Glomerular visceral epithelial cell (primary cell): ENCODE measurements at regions not wholly inside any gene's neighbourhood (a gene's known extent, or its start where the extent isn't known, plus 50 kb on each side); places are given as distances from the start of the nearest gene placed in this dataset.
"Not testable (repeated sequence)": the region's sequence is repeated elsewhere in the genome, so short reads cannot be mapped to it uniquely, and the experiment has no call there.

Source experiments
- DNase-seq: peaks from one replicate; pipeline ENCODE4 v3.0.0-alpha.2; 2016; ENCODE audit errors: extremely low spot score

- DNase-seq = no peak
Measured at GRCh38 chr4:112001041-112001440, 144.2 kb upstream of the FAM241A start.

GRCh38 chr4:112002248-112002661 lies 143.0 kb upstream of the FAM241A start:
- DNase-seq = no peak

DNA sequence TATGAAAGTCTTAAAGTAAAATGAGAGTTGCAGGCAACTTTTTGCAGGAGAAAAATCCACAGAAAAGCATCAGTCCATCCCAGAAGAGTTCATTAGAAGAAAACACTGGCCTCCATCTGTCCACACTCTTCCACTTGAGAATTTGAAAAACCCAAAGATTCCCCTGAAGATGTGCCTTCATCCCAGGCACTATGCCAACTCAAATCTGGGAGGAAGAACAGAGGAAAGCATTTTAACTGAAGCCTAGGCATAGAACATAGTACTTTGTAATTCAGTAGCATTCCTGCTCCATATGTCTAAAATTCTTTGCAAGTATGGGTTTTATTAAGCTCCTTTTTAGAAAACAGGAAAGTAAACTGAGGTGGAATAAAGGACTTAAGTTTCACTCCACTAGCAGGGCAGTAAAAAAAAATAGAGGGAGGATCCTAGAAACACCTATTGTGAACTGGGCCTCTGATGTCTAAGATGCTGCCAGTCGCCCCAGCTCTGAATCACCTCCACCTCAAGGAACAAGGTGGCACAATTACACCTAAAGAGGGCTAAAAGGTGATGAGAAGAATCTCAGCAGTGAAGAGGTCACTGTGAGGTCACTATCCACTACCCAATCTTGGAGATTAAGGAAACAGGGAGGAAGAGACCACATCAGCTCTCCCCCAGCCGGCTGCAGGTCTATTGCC lies 141.9 kb upstream of the FAM241A start:
- no peak for DNase-seq

DNA sequence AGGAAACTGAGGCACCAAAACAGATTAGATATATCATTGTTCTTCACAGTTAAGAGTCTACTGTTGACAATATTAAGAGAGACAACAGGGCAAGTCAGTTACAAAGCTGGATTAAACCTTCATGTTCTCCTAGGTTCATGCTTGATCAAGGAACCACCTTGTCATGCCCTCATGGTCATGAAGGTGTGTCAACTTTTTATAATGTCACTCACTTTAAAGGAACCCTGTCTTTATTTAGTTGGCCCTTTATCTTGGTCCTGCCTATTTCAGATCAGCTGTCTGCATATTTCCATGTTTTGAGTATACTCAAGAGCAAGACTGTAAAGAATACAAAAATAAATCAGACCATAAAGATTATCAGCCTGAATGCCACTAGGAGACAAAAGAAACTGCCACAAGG lies 140.2 kb upstream of the FAM241A start:
- DNase-seq = no peak

GRCh38 chr4:112007391-112007790 lies 137.9 kb upstream of the FAM241A start:
- no peak for DNase-seq

GRCh38 chr4:112015960-112016359 lies 129.3 kb upstream of the FAM241A start:
- DNase-seq = no peak

DNA sequence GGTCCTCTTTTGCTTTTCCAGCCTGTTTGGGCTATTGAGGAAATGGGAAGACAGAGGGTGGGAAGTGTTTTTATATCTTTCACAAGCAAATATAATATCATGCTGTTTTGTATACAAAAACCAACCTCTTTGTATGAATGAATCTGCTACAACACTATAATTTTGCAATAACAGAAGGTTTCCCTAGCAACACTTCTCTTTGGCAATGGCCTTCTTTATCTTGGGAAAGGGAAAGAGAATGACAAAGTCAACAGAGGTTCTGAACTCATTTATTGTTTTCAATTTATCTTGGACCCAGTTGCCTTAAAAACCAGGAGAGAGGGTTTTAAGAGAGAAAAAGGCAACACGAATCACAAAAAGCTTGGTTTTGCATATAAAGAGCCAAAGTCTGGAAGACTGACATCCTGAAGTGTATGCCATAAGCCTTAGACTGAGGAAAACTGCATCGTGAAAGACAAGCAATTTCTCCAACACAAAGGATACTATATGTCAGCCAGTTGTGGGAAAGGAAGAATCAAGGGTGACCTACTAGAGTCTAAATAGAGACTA lies 121.8 kb upstream of the FAM241A start:
- DNase-seq = no peak

- no peak for DNase-seq
Measured at GRCh38 chr4:112026058-112026457, 119.2 kb upstream of the FAM241A start.

DNA sequence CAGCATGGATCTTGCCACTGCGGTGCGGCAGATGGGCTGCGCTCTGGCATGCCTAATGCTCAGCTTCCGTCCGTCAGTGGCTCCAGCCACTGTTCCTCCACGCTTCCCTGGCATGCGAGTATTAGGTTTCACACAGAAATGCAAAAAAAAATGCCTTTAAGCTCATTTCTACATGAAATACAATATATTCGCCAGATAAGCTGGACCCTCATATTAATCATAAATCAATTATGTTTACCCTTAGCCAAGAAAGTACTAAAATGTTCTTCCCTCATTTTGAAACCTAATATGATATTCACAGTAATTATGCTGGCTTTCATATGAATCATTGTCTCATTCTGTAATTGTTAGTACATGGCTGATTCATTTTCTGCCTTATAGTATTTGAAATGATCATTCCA lies 115.5 kb upstream of the FAM241A start:
- peak; percentile 1 for DNase-seq

DNA sequence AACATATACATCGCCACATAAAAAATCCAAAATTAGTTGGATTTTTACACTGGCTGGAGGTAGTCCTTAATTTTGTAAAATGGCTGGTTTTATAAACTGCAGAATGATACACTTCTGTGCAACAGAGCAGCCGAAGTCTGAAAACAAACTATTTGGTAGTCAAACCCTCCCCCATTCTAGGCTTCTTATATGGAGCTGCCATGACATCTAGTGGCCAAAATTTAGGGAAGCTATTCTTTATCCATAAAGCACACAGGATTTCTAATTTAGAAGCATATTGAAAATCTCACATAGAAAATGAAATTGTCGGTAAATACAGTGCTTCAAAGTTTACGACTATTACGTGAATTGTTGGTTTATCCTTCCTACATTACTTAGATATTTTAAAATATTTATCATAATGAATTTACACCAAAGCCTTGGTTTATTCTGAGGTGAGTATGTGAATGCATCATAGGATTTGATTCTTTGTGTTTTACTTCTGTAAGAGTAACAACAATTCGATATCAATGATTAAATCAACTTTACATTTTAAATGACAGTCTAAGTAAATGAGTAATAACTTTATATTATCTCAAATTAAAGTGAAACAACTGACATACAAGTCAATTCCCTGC lies 113.4 kb upstream of the FAM241A start:
- peak; percentile 61 for DNase-seq

DNA sequence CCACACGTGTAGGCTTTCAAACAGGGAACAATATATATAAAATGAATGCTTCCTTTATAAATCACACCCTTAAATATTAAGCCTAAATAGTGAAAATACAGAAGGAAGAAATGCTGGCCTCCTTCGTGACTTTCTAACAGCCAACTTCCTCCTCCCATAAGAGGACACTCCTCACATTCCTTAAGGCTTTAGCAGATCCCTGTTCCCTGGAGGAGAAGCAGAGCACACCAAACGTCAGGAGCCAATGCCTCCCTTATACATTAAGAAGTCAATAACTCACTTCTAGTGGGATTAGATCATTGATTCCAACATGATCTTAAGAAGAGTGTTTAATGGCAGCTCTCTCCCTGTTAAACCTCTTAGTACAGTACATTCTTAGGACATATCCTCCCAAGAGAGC lies 108.4 kb upstream of the FAM241A start:
- no peak for DNase-seq

- peak; percentile 31 for DNase-seq
Measured at GRCh38 chr4:112038861-112039260, 106.4 kb upstream of the FAM241A start.

- DNase-seq = not testable (repeated sequence)
Measured at GRCh38 chr4:112049119-112049518, 96.1 kb upstream of the FAM241A start.

GRCh38 chr4:112053825-112054350 lies 91.4 kb upstream of the FAM241A start:
- DNase-seq = no peak

DNA sequence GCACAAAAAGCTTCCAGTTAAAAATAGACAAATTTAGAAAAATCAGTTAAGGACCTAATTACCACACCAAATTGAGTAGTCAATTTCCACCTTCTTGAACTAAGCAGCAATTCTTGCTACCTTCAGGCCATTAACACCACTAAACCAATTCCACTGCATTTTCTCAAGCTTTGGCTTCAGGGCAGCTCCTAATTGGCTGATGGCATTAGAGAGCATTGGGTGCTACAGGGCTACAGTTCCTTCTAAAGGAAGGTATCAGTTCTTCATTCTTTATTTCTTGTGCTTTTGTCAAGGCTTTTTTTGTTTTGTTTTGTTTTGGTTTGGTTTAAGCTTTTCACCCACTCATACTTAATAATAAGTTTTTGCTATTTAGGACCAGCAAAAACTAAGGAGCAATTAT lies 90.2 kb upstream of the FAM241A start:
- no peak for DNase-seq

GRCh38 chr4:112057470-112057869 lies 87.8 kb upstream of the FAM241A start:
- DNase-seq = no peak

GRCh38 chr4:112058433-112058832 lies 86.8 kb upstream of the FAM241A start:
- no peak for DNase-seq

- peak; percentile 23 for DNase-seq
Measured at GRCh38 chr4:112060212-112060611, 85.0 kb upstream of the FAM241A start.

DNA sequence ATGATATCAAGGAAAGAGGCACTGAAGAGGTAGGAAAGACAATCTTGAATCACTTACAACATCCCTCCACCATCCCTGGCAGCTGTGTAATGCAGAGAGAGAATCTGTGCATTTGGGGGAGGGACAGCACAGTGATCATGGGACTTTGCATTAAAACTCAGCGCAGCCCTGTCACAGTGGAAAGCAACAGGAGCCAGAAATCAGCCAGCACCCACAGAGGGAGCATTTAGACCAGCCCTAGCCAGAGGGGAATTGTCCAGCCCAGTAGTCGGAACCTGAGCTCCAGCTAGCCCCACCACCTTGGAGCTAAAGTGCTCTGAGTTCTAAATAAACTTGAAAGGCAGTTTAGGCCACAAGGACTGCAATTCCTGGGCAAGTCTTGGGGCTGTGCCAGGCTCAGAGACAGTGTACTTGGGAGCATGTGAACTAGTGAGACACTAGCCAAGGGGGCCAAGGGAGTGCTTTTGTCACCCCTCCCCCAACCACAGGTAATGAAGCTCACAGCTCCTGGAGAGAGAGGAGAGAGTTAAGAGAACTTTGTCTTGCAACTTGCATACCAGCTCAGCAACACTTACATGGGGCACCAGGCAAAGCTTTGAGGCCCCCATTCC lies 83.9 kb upstream of the FAM241A start:
- DNase-seq = no peak

- DNase-seq = no peak
Measured at GRCh38 chr4:112063260-112063659, 82.0 kb upstream of the FAM241A start.

- no peak for DNase-seq
Measured at GRCh38 chr4:112069110-112069509, 76.1 kb upstream of the FAM241A start.

DNA sequence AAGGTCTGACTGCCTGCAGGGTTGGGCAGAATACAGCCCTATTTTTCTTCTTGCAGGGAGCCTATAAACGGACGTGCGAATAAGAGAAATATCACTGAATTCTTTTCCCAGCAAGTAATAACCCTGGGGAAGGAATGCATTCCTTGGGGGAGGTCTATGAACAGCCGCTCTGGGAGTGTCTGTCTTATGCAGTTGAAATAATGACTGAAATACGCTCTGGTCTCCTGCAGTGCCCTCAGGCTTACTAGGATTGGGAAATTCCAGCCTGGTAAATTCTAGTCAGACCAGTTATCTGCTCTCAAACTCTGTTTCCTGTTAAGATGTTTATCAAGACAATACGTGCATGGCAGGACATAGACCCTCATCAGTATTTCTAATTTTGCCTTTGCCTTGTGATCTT lies 72.1 kb upstream of the FAM241A start:
- DNase-seq = no peak
